Right lobe of liver (tissue), 6 donors: ENCODE measurements at regions not wholly inside any gene's neighbourhood (a gene's known extent, or its start where the extent isn't known, plus 50 kb on each side); places are given as distances from the start of the nearest gene placed in this dataset.

Experiments
- ATAC-seq, 4 donors: fragments of 200-7000 bp; cut with Tn5 transposase; one replicate each; pipeline ENCODE4 v1.9.1; 2020; ENCODE audit warnings: mild to moderate bottlenecking in 4 of 4, moderate library complexity in 4 of 4
- DNase-seq, 3 donors: peaks; one replicate each; pipeline ENCODE4 v3.0.0-alpha.2; 2020
- H3K27ac ChIP-seq, 3 donors: fragments of 200-600 bp; one replicate each; pipeline ENCODE4 v1.8.0; 2022
- H3K27me3 ChIP-seq, 2 donors: fragments of 200-600 bp; one replicate each; pipeline ENCODE4 v1.8.0; 2022
- H3K36me3 ChIP-seq, 4 donors: fragments of 200-600 bp; sonication (generic) in 1 of 4; one replicate each; pipeline versions ENCODE4 v1.5.1 to v1.8.0; 2017 to 2022; ENCODE audit warnings: control low read depth in 1 of 4
- H3K4me1 ChIP-seq, 4 donors: fragments of 200-600 bp; sonication (generic) in 1 of 4; one replicate each; pipeline versions ENCODE4 v1.5.1 to v1.8.0; 2017 to 2022; ENCODE audit warnings: control low read depth in 1 of 4
- H3K4me3 ChIP-seq, 3 donors: fragments of 200-600 bp; one replicate each; pipeline ENCODE4 v1.8.0; 2022
- H3K9me3 ChIP-seq, 4 donors: fragments of 200-600 bp; sonication (generic) in 1 of 4; one replicate each; pipeline versions ENCODE4 v1.5.1 to v1.8.0; 2017 to 2022; ENCODE audit warnings: control low read depth in 1 of 4
- CTCF ChIP-seq, 4 donors: fragments of 200-600 bp in 3 of 4; fragments of 450-650 bp in 1 of 4; IDR thresholded peaks; one replicate each; pipeline versions ENCODE4 v1.5.1 to v1.8.0; 2016 to 2022; ENCODE audit warnings: antibody characterized with exemption in 4 of 4, mild to moderate bottlenecking in 2 of 4
- POLR2A ChIP-seq: fragments of 450-650 bp; IDR thresholded peaks from one replicate; pipeline ENCODE4 v1.6.1; 2017; ENCODE audit warnings: antibody characterized with exemption, mild to moderate bottlenecking
- WGBS: methylation state at CpG from one replicate; pipeline ENCODE4 v1.1.6; 2018; ENCODE audit warnings: low coverage, low lambda C conversion rate; ENCODE audit not compliant: insufficient coverage; ENCODE audit errors: missing lambda C conversion rate; 5-methylcytosine and 5-hydroxymethylcytosine counted together
- intact Hi-C, 2 donors: fragments of 100-400 bp; cut with DNase I; formaldehyde crosslinking; loops; one replicate each; pipeline versions ENCODE4 v1.11.2 to v1.14.1; 2022
- donor health status: DM: no; HTN: yes; CAD: no.
- donor health status: DM: no; HTN: no; CAD: no.
- donor health status: DM: no; HTN: no; CAD: no.
- donor health status: DM: no; HTN: yes; CAD: no.
- donor health status: DM: no; HTN: yes; CAD: no.

- no peaks in the 10 kb centered on the region for H3K27me3 ChIP-seq
- no peak for TF ChIP-seq CTCF (IDR thresholded peaks at IDR 0.05)
- TF ChIP-seq POLR2A = no peak
- ATAC-seq = no peak
- no peaks in the 10 kb centered on the region for H3K36me3 ChIP-seq
- H3K4me1 ChIP-seq = no peaks in the 10 kb centered on the region
- no peak for DNase-seq
- intact Hi-C loops = no loop called here
- peaks cover 0 to 6% (median 2%) of the 10 kb centered on the region in 4 donors for H3K9me3 ChIP-seq
- WGBS = 49% methylated on average over 5 of the region's 7 CpGs
- no peak overlapping the region for H3K27ac ChIP-seq
- no peak overlapping the region for H3K4me3 ChIP-seq
Measured at GRCh38 chr12:19710811-19711793, 271.8 kb downstream of the AEBP2 start.

- Histone ChIP-seq H3K9me3 (peaks cover 0 to 6% (median 2%) of the 10 kb centered on the region in 4 donors), H3K4me3 (no peak overlapping the region), H3K36me3 (no peaks in the 10 kb centered on the region), H3K27ac (no peak overlapping the region), H3K27me3 (no peaks in the 10 kb centered on the region), H3K4me1 (no peaks in the 10 kb centered on the region)
- WGBS = 53% methylated on average over 4 of the region's 4 CpGs
- intact Hi-C loops = no loop called here
- DNase-seq (no peak), ATAC-seq (no peak)
- TF ChIP-seq CTCF (IDR thresholded peaks at IDR 0.05) = no peak
- TF ChIP-seq POLR2A = no peak
Measured at GRCh38 chr12:19712041-19712440, 272.7 kb downstream of the AEBP2 start.

- no peak for DNase-seq
- no peak for TF ChIP-seq CTCF (IDR thresholded peaks at IDR 0.05)
- no peak for TF ChIP-seq POLR2A
- no peaks in the 10 kb centered on the region for H3K9me3 ChIP-seq
- no peaks in the 10 kb centered on the region for H3K27me3 ChIP-seq
- intact Hi-C loops = no loop called here
- no peaks in the 10 kb centered on the region for H3K36me3 ChIP-seq
- 52% methylated on average over 2 of the region's 2 CpGs for WGBS
- ATAC-seq = no peak
- no peaks in the 10 kb centered on the region for H3K4me1 ChIP-seq
- H3K27ac ChIP-seq = no peak overlapping the region
- H3K4me3 ChIP-seq = no peak overlapping the region
Measured at GRCh38 chr12:19718401-19718800, 279.1 kb downstream of the AEBP2 start.

GRCh38 chr12:19719672-19720071, 280.4 kb downstream of the AEBP2 start:
- intact Hi-C loops = no loop called here
- Histone ChIP-seq H3K4me1 (no peaks in the 10 kb centered on the region), H3K36me3 (no peaks in the 10 kb centered on the region), H3K27me3 (no peaks in the 10 kb centered on the region), H3K27ac (no peak overlapping the region), H3K4me3 (no peak overlapping the region), H3K9me3 (no peaks in the 10 kb centered on the region)
- 100% methylated on average over 1 of the region's 1 CpG for WGBS
- TF ChIP-seq CTCF (IDR thresholded peaks at IDR 0.05) = no peak
- no peak for TF ChIP-seq POLR2A
- DNase-seq = no peak
- no peak for ATAC-seq
